Kidney epithelial cell (primary cell): ENCODE measurements at regions not wholly inside any gene's neighbourhood (a gene's known extent, or its start where the extent isn't known, plus 50 kb on each side); places are given as distances from the start of the nearest gene placed in this dataset.

Experiments used
- DNase-seq: peaks from one replicate; pipeline ENCODE4 v3.0.0-alpha.2; 2010; ENCODE audit warnings: low read depth
- H3K27me3 ChIP-seq: 2 replicates; pipeline ENCODE4 v1.6.0; 2011; ENCODE audit warnings: low read length; ENCODE audit not compliant: control insufficient read depth, insufficient read depth
- H3K36me3 ChIP-seq: 2 replicates; pipeline ENCODE4 v1.5.1; 2011; ENCODE audit warnings: low read length; ENCODE audit not compliant: control insufficient read depth, insufficient read depth
- H3K4me3 ChIP-seq: 2 replicates; pipeline ENCODE4 v1.5.1; 2011; ENCODE audit warnings: low read depth, mild to moderate bottlenecking, control low read depth, low read length
- TF ChIP-seq, protein P1 (sequence below): IDR thresholded peaks from 2 replicates; pipeline ENCODE4 v1.5.1; 2011; ENCODE audit warnings: mild to moderate bottlenecking, moderate library complexity, low read length, control low read depth, inconsistent platforms; ENCODE audit not compliant: insufficient read depth, poor library complexity, severe bottlenecking

DNA sequence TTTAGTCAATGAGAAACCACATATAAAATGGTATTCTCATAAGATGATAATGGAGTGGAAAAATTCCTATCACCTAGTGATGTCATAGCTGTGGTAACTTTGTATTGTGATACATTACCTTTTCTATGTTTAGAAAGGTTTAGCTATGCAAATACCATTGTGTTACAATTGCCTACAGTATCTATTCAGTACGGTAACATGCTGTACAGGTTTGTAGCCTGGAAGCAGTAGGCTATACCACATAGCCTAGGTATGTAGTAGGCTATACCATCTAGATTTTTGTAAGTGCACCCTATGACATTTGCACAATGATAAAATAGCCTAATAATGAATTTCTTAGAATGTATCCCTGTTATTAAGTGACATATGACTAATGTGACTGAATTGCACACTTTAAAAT, 50.5 kb upstream of the CCDC196 start:
- Histone ChIP-seq H3K36me3 (no peaks in the 10 kb centered on the region), H3K4me3 (no peak overlapping the region), H3K27me3 (no peaks in the 10 kb centered on the region)
- TF ChIP-seq, protein P1, sequence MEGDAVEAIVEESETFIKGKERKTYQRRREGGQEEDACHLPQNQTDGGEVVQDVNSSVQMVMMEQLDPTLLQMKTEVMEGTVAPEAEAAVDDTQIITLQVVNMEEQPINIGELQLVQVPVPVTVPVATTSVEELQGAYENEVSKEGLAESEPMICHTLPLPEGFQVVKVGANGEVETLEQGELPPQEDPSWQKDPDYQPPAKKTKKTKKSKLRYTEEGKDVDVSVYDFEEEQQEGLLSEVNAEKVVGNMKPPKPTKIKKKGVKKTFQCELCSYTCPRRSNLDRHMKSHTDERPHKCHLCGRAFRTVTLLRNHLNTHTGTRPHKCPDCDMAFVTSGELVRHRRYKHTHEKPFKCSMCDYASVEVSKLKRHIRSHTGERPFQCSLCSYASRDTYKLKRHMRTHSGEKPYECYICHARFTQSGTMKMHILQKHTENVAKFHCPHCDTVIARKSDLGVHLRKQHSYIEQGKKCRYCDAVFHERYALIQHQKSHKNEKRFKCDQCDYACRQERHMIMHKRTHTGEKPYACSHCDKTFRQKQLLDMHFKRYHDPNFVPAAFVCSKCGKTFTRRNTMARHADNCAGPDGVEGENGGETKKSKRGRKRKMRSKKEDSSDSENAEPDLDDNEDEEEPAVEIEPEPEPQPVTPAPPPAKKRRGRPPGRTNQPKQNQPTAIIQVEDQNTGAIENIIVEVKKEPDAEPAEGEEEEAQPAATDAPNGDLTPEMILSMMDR: no peak
- no peak for DNase-seq
